GM23338 (cell line): ENCODE measurements at regions not wholly inside any gene's neighbourhood (a gene's known extent, or its start where the extent isn't known, plus 50 kb on each side); places are given as distances from the start of the nearest gene placed in this dataset.

ENCODE experiments used
- CTCF ChIP-seq, 2 experiments: fragments of 200-600 bp in 1 of 2; sonication (generic) in 1 of 2; conservative IDR thresholded peaks; 2 replicates each; pipeline versions ENCODE4 v1.5.1 to v1.6.1; 2016 to 2017; ENCODE audit warnings: antibody characterized with exemption in 2 of 2, low read depth in 2 of 2, mild to moderate bottlenecking in 2 of 2, moderate library complexity in 1 of 2
- EZH2 ChIP-seq: fragments of 200-600 bp; sonication (generic); IDR thresholded peaks from one replicate; pipeline ENCODE4 v1.8.0; 2017; ENCODE audit warnings: antibody characterized with exemption, mild to moderate bottlenecking, low read depth; ENCODE audit not compliant: unreplicated experiment
- EZH2phosphoT487 ChIP-seq: fragments of 200-600 bp; sonication (generic); IDR thresholded peaks from one replicate; pipeline ENCODE4 v1.8.1; 2018; ENCODE audit warnings: antibody characterized with exemption; ENCODE audit not compliant: unreplicated experiment
- JUNB ChIP-seq: IDR thresholded peaks from one replicate; pipeline ENCODE4 v1.6.1; 2016; ENCODE audit warnings: antibody characterized with exemption; ENCODE audit not compliant: unreplicated experiment
- POLR2AphosphoS5 ChIP-seq: IDR thresholded peaks from 2 replicates; pipeline ENCODE4 v1.6.1; 2016; ENCODE audit warnings: antibody characterized with exemption, low read depth
- REST ChIP-seq: IDR thresholded peaks from one replicate; pipeline ENCODE4 v1.6.1; 2018; ENCODE audit warnings: antibody characterized with exemption; ENCODE audit not compliant: unreplicated experiment

GRCh38 chrX:125520029-125520428 is 200.4 kb downstream of the TEX13C start:
- TF ChIP-seq JUNB: no peak
- TF ChIP-seq CTCF (conservative IDR thresholded peaks at IDR 0.05; ENCODE audit: low read depth in 2 of 2): no peak
- no peak for TF ChIP-seq POLR2AphosphoS5
- no peak for TF ChIP-seq EZH2
- TF ChIP-seq REST: no peak
- TF ChIP-seq EZH2phosphoT487: no peak
